ENCODE measurements at regions not wholly inside any gene's neighbourhood (a gene's known extent, or its start where the extent isn't known, plus 50 kb on each side); places are given as distances from the start of the nearest gene placed in this dataset.

DNA sequence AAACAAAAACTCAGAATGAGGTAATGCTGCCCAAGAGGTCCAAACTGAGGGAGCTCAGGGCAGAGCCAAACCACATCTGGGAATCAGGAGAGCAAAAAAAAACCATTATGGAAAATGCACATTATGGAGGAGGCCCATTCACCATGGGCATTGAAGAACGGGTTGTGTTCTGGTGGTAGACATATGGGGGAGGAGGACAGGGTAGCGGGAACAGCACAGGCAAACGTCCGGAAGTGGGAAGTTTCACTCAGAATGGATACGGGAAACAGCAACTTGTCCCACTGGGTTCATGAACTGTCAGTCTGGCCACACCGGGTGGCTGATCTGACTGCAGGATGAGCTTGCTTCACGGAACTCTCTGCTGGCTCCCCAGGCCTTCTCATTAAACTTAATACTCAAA is 139.7 kb downstream of the RRAGC start:
- in situ Hi-C loops (cut with HindIII; ENCODE audit: low sequenced_read_pairs), result no loop called here
- TF ChIP-seq, protein P1, sequence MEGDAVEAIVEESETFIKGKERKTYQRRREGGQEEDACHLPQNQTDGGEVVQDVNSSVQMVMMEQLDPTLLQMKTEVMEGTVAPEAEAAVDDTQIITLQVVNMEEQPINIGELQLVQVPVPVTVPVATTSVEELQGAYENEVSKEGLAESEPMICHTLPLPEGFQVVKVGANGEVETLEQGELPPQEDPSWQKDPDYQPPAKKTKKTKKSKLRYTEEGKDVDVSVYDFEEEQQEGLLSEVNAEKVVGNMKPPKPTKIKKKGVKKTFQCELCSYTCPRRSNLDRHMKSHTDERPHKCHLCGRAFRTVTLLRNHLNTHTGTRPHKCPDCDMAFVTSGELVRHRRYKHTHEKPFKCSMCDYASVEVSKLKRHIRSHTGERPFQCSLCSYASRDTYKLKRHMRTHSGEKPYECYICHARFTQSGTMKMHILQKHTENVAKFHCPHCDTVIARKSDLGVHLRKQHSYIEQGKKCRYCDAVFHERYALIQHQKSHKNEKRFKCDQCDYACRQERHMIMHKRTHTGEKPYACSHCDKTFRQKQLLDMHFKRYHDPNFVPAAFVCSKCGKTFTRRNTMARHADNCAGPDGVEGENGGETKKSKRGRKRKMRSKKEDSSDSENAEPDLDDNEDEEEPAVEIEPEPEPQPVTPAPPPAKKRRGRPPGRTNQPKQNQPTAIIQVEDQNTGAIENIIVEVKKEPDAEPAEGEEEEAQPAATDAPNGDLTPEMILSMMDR (IDR thresholded peaks at IDR 0.05; ENCODE audit: low read depth, low read length), result no peak
- no peak overlapping the region for H3K4me3 ChIP-seq (ENCODE audit: low read depth, low read length)
- no peak for DNase-seq (ENCODE audit: low read depth, low spot score)

DNA sequence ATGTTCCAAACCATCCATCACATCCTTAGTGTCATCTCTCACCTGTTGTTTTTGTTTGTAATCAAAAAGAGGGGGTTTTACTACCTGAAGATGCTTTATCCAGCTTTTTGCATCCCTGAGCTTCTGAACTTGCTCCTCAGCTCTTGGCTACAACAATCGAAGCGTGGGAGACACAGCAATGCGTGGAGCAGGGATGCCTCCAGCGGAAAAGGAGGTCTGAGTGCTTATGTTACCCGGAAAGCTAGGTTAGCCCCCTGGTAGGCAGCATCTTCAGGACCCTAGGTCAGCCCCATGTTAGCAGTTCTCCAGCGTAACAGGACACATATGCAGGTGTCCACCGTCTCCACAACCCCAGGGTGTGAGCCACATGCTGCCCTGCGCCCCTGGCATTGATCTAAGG is 141.5 kb downstream of the RRAGC start:
- TF ChIP-seq, protein P1 (IDR thresholded peaks at IDR 0.05; ENCODE audit: low read depth, low read length), result no peak
- in situ Hi-C loops (cut with HindIII; ENCODE audit: low sequenced_read_pairs), result no loop called here
- H3K4me3 ChIP-seq (ENCODE audit: low read depth, low read length), result no peak overlapping the region
- no peak for DNase-seq (ENCODE audit: low read depth, low spot score)

- TF ChIP-seq, protein P1 (IDR thresholded peaks at IDR 0.05; ENCODE audit: low read depth, low read length), result no peak
- no peak overlapping the region for H3K4me3 ChIP-seq (ENCODE audit: low read depth, low read length)
- in situ Hi-C loops (cut with HindIII; ENCODE audit: low sequenced_read_pairs), result no loop called here
- DNase-seq (ENCODE audit: low read depth, low spot score), result no peak
Measured at GRCh38 chr1:38716229-38716628, 143.3 kb downstream of the RRAGC start.

DNA sequence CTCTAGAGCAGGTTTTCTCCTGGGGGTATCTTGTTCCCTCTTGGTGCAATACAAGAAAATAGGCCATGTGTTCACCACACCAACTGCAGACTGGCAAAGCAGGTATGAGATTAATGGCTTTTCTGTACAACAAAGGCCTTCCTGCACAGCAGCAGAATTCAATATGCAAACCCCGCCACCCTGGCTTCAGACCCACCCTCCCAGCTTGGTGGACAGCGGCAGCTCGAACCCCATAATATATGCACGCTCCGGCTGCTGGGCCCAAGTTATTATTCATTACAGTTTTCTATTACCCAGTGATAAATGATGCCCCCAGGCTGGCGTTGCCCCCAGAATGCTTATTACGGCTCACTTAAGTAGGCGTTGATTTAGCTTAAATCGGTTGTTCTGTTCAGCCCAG is 144.2 kb downstream of the RRAGC start:
- no peak overlapping the region for H3K4me3 ChIP-seq (ENCODE audit: low read depth, low read length)
- DNase-seq (ENCODE audit: low read depth, low spot score), result no peak
- in situ Hi-C loops (cut with HindIII; ENCODE audit: low sequenced_read_pairs), result no loop called here
- TF ChIP-seq, protein P1 (IDR thresholded peaks at IDR 0.05; ENCODE audit: low read depth, low read length), result no peak

DNA sequence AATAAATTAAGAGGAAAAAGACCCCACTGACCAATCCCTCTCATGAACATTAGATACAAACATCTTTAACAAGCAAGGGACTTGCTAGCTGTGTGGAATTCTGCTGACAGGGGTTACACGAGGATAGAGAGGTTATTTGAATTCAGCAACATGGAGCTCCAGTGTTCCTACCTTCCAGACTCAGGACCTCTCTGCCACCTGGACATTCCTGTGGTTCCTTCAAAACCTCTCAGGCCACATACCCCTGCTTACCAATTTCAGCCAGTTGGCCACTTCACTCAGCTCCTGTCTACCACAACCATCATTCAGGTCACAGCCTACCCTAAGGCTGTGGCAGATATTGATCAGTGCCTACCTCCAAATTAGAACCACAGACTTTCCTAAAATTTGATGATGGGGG is 147.5 kb downstream of the RRAGC start:
- H3K4me3 ChIP-seq (ENCODE audit: low read depth, low read length), result no peak overlapping the region
- TF ChIP-seq, protein P1 (IDR thresholded peaks at IDR 0.05; ENCODE audit: low read depth, low read length), result no peak
- in situ Hi-C loops (cut with HindIII; ENCODE audit: low sequenced_read_pairs), result no loop called here
- no peak for DNase-seq (ENCODE audit: low read depth, low spot score)

- TF ChIP-seq, protein P1 (IDR thresholded peaks at IDR 0.05; ENCODE audit: low read depth, low read length), result no peak
- no peak for DNase-seq (ENCODE audit: low read depth, low spot score)
- in situ Hi-C loops (cut with HindIII; ENCODE audit: low sequenced_read_pairs), result no loop called here
- H3K4me3 ChIP-seq (ENCODE audit: low read depth, low read length), result no peak overlapping the region
Measured at GRCh38 chr1:38708701-38709258, 150.8 kb downstream of the RRAGC start.

DNA sequence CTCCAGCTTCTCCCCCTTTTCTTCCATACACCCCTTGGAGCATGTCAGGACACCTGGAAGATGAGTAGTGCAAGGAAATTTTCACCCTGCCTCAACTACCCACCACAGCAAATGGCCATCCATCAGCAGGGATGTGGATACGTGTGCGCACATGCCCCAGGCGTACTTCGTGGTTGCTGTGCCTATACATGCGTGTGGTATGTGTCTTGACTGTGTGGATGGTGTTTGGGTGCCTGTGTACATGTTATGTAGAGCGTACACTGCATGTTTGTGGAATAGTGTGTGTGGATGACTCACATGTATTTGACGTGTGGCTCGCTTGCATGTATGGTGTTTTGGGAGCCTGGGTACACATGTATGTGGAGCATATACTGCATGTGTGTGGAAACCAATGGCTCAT is 158.5 kb downstream of the RRAGC start:
- no peak for DNase-seq (ENCODE audit: low read depth, low spot score)
- no peak overlapping the region for H3K4me3 ChIP-seq (ENCODE audit: low read depth, low read length)
- TF ChIP-seq, protein P1 (IDR thresholded peaks at IDR 0.05; ENCODE audit: low read depth, low read length), result no peak
- in situ Hi-C loops (cut with HindIII; ENCODE audit: low sequenced_read_pairs), result no loop called here

Data from astrocyte of the spinal cord (primary cell).